ENCODE measurements at regions not wholly inside any gene's neighbourhood (a gene's known extent, or its start where the extent isn't known, plus 50 kb on each side); places are given as distances from the start of the nearest gene placed in this dataset.

- H3K36me3 ChIP-seq (ENCODE audit: control insufficient read depth, insufficient read depth, low read length) = no peaks in the 10 kb centered on the region
- no peaks in the 10 kb centered on the region for H3K9me3 Mint-ChIP-seq (ENCODE audit: unreplicated experiment)
- H3K27ac Mint-ChIP-seq (ENCODE audit: unreplicated experiment) = no peak overlapping the region
- POLR2A ChIA-PET = no interaction called here
- intact Hi-C loops (cut with micrococcal nuclease; ENCODE audit: unreplicated experiment) = no loop called here
- H3K27me3 Mint-ChIP-seq (ENCODE audit: insufficient read depth, unreplicated experiment) = no peaks in the 10 kb centered on the region
- H3K4me1 Mint-ChIP-seq (ENCODE audit: low read depth, unreplicated experiment) = no peaks in the 10 kb centered on the region
- no peaks in the 10 kb centered on the region for H3K36me3 Mint-ChIP-seq (ENCODE audit: insufficient read depth, unreplicated experiment)
- no peak overlapping the region for H3K4me3 Mint-ChIP-seq (ENCODE audit: unreplicated experiment)
- no peak for TF ChIP-seq CTCF (IDR thresholded peaks at IDR 0.05; ENCODE audit: insufficient read depth in 1 of 2, low read depth in 1 of 2, low read length in 1 of 2, severe bottlenecking in 1 of 2, unreplicated experiment in 1 of 2)
- H3K4me3 ChIP-seq (ENCODE audit: low read depth, low read length) = no peak overlapping the region
- H3K4me1 ChIP-seq = no peaks in the 10 kb centered on the region
- CTCF ChIA-PET = no interaction called here
- no TSS peak for BruUV-seq (replicated peaks)
- no peak for DNase-seq
- no peaks in the 10 kb centered on the region for H3K27me3 ChIP-seq (replicated peaks; ENCODE audit: control insufficient read depth, insufficient read depth, low read length)
- H3K9me3 ChIP-seq = no peaks in the 10 kb centered on the region
Observed at GRCh38 chr3:154792828-154793227, 287.3 kb upstream of the MME start.

GRCh38 chr3:154791611-154792010 is 288.5 kb upstream of the MME start:
- no peaks in the 10 kb centered on the region for H3K36me3 ChIP-seq (ENCODE audit: control insufficient read depth, insufficient read depth, low read length)
- DNase-seq = no peak
- no peaks in the 10 kb centered on the region for H3K27me3 Mint-ChIP-seq (ENCODE audit: insufficient read depth, unreplicated experiment)
- H3K4me3 Mint-ChIP-seq (ENCODE audit: unreplicated experiment) = no peak overlapping the region
- no peak for TF ChIP-seq CTCF (IDR thresholded peaks at IDR 0.05; ENCODE audit: insufficient read depth in 1 of 2, low read depth in 1 of 2, low read length in 1 of 2, severe bottlenecking in 1 of 2, unreplicated experiment in 1 of 2)
- no peak overlapping the region for H3K4me3 ChIP-seq (ENCODE audit: low read depth, low read length)
- ChIA-PET POLR2A (no interaction called here), CTCF (no interaction called here)
- no peaks in the 10 kb centered on the region for H3K9me3 Mint-ChIP-seq (ENCODE audit: unreplicated experiment)
- intact Hi-C loops (cut with micrococcal nuclease; ENCODE audit: unreplicated experiment) = no loop called here
- no peaks in the 10 kb centered on the region for H3K4me1 Mint-ChIP-seq (ENCODE audit: low read depth, unreplicated experiment)
- H3K9me3 ChIP-seq = no peaks in the 10 kb centered on the region
- no peaks in the 10 kb centered on the region for H3K4me1 ChIP-seq
- no TSS peak for BruUV-seq (replicated peaks)
- H3K27ac Mint-ChIP-seq (ENCODE audit: unreplicated experiment) = no peak overlapping the region
- H3K36me3 Mint-ChIP-seq (ENCODE audit: insufficient read depth, unreplicated experiment) = no peaks in the 10 kb centered on the region
- no peaks in the 10 kb centered on the region for H3K27me3 ChIP-seq (replicated peaks; ENCODE audit: control insufficient read depth, insufficient read depth, low read length)

- Mint-ChIP-seq H3K4me1 (ENCODE audit: low read depth, unreplicated experiment) (no peaks in the 10 kb centered on the region), H3K27me3 (ENCODE audit: insufficient read depth, unreplicated experiment) (peaks cover 4% of the 10 kb centered on the region), H3K27ac (ENCODE audit: unreplicated experiment) (no peak overlapping the region), H3K36me3 (ENCODE audit: insufficient read depth, unreplicated experiment) (no peaks in the 10 kb centered on the region), H3K9me3 (ENCODE audit: unreplicated experiment) (no peaks in the 10 kb centered on the region), H3K4me3 (ENCODE audit: unreplicated experiment) (no peak overlapping the region)
- H3K27me3 ChIP-seq (replicated peaks; ENCODE audit: control insufficient read depth, insufficient read depth, low read length) = no peaks in the 10 kb centered on the region
- H3K9me3 ChIP-seq = no peaks in the 10 kb centered on the region
- POLR2A ChIA-PET = no interaction called here
- CTCF ChIA-PET = no interaction called here
- intact Hi-C loops (cut with micrococcal nuclease; ENCODE audit: unreplicated experiment) = no loop called here
- no TSS peak for BruUV-seq (replicated peaks)
- no peak for TF ChIP-seq CTCF (IDR thresholded peaks at IDR 0.05; ENCODE audit: insufficient read depth in 1 of 2, low read depth in 1 of 2, low read length in 1 of 2, severe bottlenecking in 1 of 2, unreplicated experiment in 1 of 2)
- H3K36me3 ChIP-seq (ENCODE audit: control insufficient read depth, insufficient read depth, low read length) = no peaks in the 10 kb centered on the region
- H3K4me1 ChIP-seq = no peaks in the 10 kb centered on the region
- H3K4me3 ChIP-seq (ENCODE audit: low read depth, low read length) = no peak overlapping the region
- no peak for DNase-seq
Observed at GRCh38 chr3:154786724-154787123, 293.4 kb upstream of the MME start.
